ENCODE measurements at regions not wholly inside any gene's neighbourhood (a gene's known extent, or its start where the extent isn't known, plus 50 kb on each side); places are given as distances from the start of the nearest gene placed in this dataset.

DNA sequence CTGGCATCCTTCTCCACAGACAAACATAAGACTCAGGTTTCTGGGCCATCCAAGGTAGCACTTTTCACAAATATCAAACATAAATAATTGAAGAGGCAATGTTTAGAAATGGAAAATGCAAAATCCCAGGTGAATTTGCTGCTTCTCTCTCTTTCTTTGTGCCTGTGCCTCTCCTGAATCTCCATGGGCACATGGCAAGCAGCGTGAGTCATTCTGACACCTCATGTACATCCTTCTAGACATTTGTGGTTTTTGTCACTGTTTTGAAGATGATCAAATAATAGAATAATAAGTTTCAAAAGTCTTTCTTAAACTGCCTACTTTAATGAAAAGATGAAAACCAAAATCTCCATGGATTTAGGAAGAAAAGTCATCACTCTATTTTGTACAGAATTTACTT, 60.3 kb upstream of the RAB11FIP2 start:
- DNase-seq (ENCODE audit: low read depth) = no peak

DNA sequence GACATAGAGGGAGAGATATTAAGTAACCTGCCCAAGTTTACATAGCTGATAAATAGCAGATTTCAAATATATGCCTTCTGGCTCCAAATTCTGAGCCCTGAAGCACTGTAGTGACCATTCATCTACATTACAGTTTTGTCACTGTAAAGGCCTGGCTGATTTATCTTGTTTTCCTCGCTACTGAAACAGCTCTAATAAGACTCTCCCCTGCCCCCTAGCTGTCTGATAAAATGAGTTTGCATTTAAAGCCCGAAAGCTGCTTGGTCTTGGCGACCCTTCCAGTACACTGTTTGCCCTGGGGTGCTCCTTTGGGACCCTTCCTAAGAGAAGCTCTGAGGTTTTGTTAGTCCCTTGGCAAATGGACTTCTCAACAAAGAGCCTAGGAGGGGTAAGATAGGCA, 59.7 kb upstream of the RAB11FIP2 start:
- DNase-seq (ENCODE audit: low read depth) = no peak

DNA sequence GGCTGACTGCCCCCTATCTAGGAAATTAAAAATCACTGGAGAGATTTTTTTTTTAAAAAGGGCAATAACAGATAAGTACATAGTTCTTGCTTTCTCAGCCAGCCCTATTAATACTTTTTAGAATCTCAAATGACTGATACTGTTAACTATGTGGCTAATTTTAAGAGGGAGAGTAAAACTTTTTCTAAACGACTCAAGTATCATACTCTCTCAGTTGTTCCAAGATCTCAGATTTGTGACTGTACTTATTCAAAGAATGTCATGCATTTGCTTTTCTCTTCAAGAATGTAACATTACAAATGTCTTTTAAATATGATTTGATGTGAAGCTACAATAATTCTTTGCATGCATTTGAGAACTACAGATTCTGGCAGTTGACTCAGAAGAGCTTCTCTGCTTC, 55.4 kb upstream of the RAB11FIP2 start:
- no peak for DNase-seq (ENCODE audit: low read depth)

DNA sequence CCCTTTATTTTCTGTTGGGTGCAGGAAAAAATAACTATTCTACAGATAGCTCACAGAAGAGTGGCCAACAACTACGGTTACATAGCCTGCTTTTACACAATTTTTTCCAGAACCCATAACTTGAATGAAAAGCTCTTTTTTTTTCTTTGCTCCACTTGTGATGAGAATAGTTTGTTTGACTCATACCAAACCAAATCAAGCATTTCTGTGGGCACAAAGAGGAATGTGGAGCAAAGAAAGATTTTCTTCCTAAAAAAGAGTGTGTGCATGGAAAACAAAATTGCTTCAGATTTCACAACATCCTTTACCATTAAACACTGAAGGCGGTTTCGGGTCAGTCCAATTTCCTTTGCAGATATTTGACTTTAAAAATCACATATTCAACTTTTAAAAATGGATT, 54.8 kb upstream of the RAB11FIP2 start:
- no peak for DNase-seq (ENCODE audit: low read depth)

Data from activated T-cell treated with anti-CD3 and anti-CD28 coated beads for 1 hour (primary cell).